GM18907 (cell line): ENCODE measurements at regions not wholly inside any gene's neighbourhood (a gene's known extent, or its start where the extent isn't known, plus 50 kb on each side); places are given as distances from the start of the nearest gene placed in this dataset.
"Not testable (repeated sequence)": the region's sequence is repeated elsewhere in the genome, so short reads cannot be mapped to it uniquely, and the experiment has no call there.

ENCODE experiments used
- ATAC-seq: cut with Tn5 transposase; IDR thresholded peaks from one replicate; pipeline ENCODE4 v1.9.1; 2021; ENCODE audit warnings: mild to moderate bottlenecking, moderate library complexity; ENCODE audit not compliant: unreplicated experiment

GRCh38 chr15:69668039-69668705 lies 215.6 kb downstream of the RPLP1 start:
- peak; percentile 8 for ATAC-seq

DNA sequence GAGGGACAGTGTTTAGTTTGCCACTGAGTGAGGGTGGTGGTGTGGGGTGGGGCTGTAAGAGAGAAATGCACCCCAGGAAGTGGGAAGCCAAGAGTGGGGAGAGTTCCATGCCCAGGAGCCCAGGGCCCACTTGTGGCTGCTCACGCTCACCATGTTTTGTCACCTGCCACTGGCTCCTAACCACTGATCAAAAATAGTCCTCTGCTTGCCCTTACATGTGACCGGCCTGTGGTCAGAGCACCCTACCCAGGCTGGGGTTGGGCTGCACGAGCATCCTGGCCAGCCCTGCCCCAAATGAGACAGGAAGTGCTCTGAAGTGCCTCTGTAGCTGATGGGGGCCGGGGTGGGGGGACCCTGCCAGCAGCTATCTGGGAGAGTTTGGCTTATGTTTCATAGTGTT lies 216.3 kb downstream of the RPLP1 start:
- ATAC-seq = peak; percentile 72

- no peak for ATAC-seq
Measured at GRCh38 chr15:69669446-69669845, 216.8 kb downstream of the RPLP1 start.

GRCh38 chr15:69673291-69673881 lies 220.8 kb downstream of the RPLP1 start:
- ATAC-seq = no peak

DNA sequence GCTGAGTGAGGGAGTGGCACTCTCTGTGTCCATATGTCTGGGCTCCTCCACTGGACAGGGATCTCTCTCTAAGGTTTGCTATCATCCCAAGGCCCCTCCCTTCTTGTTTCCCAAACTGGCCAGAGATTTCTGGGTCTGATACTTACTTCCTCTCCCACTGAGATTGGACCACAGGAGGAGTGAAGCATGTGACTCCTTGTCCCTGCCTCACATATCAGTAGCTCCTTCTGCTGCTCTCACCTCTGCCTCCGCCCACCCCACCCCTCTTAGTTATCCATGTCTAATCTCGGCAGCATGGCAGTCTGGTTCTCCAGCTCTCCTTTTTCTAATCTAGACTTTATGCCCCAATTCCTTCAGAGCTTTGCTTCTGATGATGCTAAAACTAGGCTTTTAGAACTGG lies 223.1 kb downstream of the RPLP1 start:
- no peak for ATAC-seq

GRCh38 chr15:69677403-69677802 lies 224.8 kb downstream of the RPLP1 start:
- no peak for ATAC-seq

DNA sequence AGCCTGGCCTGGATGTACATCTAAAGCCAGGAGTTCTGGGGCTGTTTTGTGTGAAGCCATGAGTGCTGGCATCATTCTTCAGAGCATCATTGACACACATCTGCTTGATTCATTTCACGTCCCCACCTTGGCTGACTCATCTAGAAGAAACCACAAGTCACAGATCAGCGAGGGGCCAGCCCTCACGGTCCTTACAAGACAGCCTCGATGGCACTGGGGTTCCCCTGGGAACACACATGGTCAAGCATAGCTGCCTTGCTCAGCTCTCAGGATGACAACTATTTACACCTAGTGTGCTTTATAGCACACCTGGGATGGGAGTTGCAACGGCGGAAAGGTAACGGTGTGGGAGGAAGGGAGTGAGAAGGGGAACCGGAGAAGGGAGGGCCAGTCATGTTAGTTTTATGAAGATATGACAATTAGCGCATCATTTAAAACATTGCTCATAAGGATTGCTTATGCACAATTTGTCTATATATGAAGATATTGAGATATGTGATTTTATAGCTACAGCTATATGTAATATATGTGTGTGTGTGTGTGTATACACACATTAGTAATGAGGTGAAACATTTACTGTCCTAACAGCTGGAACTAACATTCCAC lies 227.1 kb downstream of the RPLP1 start:
- peak; percentile 92 for ATAC-seq

- ATAC-seq = not testable (repeated sequence)
Measured at GRCh38 chr15:69684823-69685222, 232.2 kb downstream of the RPLP1 start.

DNA sequence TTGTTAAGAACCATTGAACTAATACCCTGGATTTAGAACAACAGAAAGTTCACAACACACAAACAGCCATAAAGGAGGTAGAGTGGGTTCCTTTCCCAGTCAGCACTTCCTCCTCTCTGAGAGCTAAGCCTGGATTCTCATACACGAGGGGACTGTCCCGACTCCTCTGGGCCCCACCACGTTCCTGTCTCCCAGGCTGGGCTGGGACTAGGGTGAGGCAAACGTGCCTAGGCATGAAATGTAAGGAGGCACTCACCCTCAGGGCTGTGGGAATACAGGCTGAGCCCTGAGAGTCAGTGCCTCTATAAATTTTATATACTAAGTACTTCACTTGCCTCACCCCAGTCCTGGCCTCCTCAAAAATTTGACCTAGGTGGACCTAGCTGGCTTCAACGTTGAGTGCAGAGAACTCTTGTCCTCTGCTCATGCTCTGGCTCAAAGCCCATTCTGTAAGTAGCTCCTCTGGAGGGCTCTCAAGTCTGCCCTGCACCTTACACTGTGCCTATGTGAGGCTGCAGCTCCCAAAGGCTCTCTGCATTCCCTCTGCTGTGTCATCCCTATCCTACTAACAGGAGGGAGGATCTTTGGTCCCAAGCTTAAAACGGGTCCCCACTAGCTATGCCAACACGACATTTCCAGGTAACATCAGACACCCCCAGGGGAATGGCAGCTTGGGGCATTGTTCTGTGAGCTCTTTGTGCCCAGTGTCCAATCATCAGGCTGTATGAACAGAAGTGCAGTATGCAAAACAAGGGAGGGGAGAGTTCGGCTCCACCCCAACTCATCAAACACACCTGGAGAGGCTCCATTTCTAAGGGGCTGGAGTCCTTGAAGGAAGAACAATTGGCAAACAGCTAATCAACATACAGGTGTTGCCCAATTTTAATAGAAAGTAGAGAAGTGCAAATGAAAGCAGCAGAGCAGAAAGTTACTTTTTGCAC lies 233.2 kb downstream of the RPLP1 start:
- no peak for ATAC-seq

DNA sequence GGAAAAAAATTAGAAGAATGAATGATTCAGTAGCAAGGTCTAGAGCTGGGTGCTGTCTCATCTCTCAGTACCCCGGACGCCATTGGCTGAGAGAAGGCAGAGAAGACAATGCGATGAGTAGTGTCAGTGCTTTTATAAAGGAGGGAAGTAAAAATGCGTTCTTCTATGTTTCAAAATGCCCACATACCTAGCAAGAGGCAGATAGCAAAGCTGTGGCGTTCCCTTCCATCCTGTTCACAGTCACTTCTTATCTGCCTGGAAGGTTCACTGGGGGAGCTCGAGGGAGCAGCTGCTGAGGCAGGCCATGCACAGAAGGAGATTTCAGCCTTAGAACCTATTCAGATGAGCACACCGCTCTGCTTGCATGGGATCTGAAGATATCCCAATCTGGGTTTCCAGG lies 234.0 kb downstream of the RPLP1 start:
- ATAC-seq = no peak

DNA sequence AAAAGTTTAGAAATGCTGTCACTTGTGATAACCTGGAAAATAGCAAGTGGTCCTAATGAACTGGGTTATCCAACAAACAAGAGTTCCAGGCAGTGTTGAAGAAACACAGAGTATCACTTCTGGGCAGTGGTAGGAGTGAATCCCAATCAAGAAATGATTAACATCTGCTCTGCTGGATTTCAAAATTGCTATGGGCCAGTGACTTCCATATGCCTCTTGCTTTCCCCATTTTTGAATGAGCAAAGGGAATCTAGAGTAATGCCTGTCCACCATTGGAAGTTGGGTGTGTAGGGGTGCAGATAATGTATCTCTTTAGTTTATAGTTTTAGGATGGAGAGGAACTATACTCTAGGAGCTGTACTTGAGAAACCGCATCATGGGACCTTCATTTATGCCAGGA lies 236.5 kb downstream of the RPLP1 start:
- ATAC-seq = no peak

- no peak for ATAC-seq
Measured at GRCh38 chr15:69691307-69692015, 238.8 kb downstream of the RPLP1 start.

DNA sequence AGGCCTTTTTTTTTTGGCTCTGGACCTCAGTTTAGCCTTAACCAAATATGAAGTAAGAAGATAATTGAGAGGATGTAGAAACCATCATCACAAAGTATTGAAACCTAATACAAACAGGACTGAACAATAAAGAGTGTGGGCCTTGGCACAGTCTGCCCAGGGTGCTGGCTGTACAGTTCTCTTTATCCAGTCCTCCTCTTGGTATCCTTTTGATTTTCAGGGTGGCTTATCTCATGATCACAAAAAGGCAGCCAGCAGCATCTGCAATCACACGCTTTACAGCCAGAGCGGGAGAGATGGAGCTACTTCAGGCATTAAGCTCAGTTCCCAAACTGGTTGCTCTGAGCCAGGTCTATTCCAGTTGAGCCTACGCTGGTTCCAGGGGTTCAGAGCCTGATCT lies 239.7 kb downstream of the RPLP1 start:
- no peak for ATAC-seq

GRCh38 chr15:69693059-69693458 lies 240.4 kb downstream of the RPLP1 start:
- ATAC-seq = no peak

GRCh38 chr15:69696946-69697345 lies 244.3 kb downstream of the RPLP1 start:
- no peak for ATAC-seq

DNA sequence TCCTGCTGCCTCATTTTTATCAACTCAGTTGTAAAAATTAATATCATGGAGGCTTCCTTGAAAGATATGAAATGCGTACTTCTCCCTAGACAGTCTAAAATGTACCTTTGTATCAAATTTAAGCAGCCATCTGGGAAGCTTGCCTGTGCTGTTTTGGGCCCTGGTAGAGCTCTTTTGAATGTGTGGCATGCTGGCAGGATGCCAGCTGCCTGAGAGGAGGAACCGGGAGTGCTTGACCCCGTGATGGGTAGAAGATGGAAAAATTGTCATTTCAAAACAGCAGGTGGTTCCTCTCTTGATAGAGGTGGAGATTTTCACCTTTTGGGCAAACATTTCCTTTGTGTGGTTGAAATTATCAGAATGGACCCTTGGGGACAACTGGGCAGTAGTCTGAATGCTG lies 245.3 kb downstream of the RPLP1 start:
- no peak for ATAC-seq

DNA sequence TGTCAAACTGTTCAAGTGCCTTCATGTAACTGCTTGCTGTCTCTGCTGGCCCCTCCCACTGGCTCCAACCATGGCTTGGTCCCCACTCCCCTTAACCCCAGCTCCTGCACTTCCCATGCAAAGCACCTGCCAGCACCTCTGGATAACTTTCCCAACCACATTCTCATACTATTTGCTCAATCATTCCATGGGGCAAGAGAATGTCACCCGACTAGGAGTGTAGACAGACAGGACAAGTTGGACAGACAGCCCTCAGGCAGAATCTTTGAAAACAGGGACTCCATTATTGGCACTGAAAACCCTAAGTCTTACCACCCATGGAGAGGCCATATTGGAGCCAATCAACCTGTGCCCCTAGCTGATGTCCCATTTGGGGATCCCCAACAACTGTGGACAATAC lies 246.5 kb downstream of the RPLP1 start:
- ATAC-seq = no peak

DNA sequence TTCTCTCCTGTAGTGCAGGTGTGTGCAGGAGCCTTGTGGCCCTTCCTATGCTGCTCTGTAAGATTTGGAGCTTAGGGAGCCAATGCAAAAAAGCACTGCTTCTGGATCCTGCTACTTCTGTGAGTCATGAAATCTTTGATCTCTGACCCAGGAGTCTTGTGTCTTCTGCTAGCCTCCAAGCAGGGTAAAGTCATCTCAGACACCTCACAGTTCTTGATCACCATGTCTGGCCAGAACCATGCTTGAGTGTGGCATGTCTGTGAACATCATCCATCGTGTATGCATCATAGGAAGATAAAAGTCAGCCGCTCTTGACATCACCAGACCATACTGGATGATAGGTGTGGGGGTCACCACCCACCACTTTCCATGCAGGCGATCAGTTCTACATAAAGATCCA lies 247.8 kb downstream of the RPLP1 start:
- no peak for ATAC-seq

GRCh38 chr15:69701198-69701597 lies 248.6 kb downstream of the RPLP1 start:
- no peak for ATAC-seq

DNA sequence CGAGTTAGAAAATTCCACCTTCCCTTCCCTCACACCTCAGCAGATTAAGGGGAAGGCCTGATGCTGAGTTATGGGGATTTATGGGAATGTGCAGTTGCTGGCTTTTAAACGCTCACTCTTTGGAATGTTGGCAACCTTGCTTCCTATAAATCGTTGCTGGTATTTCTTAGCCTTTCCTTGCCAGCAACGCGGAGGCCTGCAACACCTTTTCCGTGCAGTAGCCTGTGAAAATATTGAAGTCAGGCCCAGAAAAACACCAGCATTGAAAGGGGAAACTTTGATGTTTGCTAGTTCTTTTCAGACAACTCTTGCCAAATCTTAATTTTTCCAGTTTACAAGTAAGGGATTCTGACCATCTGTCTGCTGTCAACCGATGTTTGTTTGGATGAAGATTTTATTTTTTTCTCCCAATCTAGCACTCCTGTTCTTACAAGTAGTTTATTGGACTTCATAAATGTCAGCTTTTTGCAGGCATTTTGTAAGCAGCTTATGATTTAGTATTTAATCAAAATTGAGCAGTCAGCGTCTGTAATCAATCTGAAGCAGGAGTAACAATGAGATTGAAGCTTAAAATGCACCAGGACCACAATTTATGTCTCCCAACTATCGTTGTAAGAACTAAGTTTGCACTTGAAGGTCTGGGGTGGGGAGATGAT lies 251.0 kb downstream of the RPLP1 start:
- ATAC-seq = no peak
